ENCODE measurements at regions not wholly inside any gene's neighbourhood (a gene's known extent, or its start where the extent isn't known, plus 50 kb on each side); places are given as distances from the start of the nearest gene placed in this dataset.

DNA sequence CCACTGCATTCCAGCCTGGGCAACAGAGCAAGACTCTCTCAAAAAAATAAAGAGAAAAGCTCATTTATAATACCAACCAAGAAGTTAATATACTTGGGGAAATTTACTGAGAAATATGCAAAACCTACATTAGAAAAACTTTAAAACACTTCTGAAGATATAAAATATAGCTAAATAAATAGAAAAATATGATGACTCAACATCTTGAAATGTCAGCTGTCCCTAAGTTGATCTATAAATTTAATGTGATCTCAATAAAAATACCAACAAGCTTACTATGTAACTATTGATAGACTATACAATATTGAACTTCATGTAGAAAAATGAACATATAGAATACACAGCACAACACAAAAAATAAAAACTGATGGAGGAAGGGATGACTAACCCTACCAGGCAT, 87.5 kb upstream of the INTU start:
- Mint-ChIP-seq H3K27me3 (ENCODE audit: low read depth, unreplicated experiment) (peaks cover 2% of the 10 kb centered on the region), H3K27ac (ENCODE audit: unreplicated experiment) (no peak overlapping the region), H3K36me3 (ENCODE audit: low read depth, unreplicated experiment) (no peaks in the 10 kb centered on the region), H3K9me3 (ENCODE audit: unreplicated experiment) (no peaks in the 10 kb centered on the region), H3K4me1 (ENCODE audit: low read depth, unreplicated experiment) (peaks cover 3% of the 10 kb centered on the region), H3K4me3 (ENCODE audit: unreplicated experiment) (no peak overlapping the region)
- Histone ChIP-seq H2AFZ (ENCODE audit: low read depth, low read length) (no peak overlapping the region), H3K79me2 (ENCODE audit: insufficient read depth, low read length) (no peaks in the 10 kb centered on the region), H3K4me1 (ENCODE audit: insufficient read depth, low read length) (no peaks in the 10 kb centered on the region), H4K20me1 (ENCODE audit: insufficient read depth, low read length) (no peaks in the 10 kb centered on the region), H3K9me3 (ENCODE audit: insufficient read depth, low read depth, low read length) (no peaks in the 10 kb centered on the region), H3K4me3 (ENCODE audit: insufficient read depth, low read depth, low read length) (no peak overlapping the region), H3K36me3 (ENCODE audit: insufficient read depth, low read length) (no peaks in the 10 kb centered on the region), H3K9ac (ENCODE audit: low read length) (no peak overlapping the region), H3K4me2 (ENCODE audit: low read length) (no peak overlapping the region), H3K27me3 (ENCODE audit: insufficient read depth, low read length) (no peaks in the 10 kb centered on the region), H3K27ac (ENCODE audit: low read depth, low read length) (no peak overlapping the region)
- TF ChIP-seq EZH2 (IDR thresholded peaks at IDR 0.05; ENCODE audit: insufficient read depth, low read length): no peak
- TF ChIP-seq, protein P1, sequence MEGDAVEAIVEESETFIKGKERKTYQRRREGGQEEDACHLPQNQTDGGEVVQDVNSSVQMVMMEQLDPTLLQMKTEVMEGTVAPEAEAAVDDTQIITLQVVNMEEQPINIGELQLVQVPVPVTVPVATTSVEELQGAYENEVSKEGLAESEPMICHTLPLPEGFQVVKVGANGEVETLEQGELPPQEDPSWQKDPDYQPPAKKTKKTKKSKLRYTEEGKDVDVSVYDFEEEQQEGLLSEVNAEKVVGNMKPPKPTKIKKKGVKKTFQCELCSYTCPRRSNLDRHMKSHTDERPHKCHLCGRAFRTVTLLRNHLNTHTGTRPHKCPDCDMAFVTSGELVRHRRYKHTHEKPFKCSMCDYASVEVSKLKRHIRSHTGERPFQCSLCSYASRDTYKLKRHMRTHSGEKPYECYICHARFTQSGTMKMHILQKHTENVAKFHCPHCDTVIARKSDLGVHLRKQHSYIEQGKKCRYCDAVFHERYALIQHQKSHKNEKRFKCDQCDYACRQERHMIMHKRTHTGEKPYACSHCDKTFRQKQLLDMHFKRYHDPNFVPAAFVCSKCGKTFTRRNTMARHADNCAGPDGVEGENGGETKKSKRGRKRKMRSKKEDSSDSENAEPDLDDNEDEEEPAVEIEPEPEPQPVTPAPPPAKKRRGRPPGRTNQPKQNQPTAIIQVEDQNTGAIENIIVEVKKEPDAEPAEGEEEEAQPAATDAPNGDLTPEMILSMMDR (IDR thresholded peaks at IDR 0.05; ENCODE audit: insufficient read depth, low read depth, low read length): no peak
- DNase-seq (ENCODE audit: low read depth) (no peak), FAIRE-seq (no peak)

DNA sequence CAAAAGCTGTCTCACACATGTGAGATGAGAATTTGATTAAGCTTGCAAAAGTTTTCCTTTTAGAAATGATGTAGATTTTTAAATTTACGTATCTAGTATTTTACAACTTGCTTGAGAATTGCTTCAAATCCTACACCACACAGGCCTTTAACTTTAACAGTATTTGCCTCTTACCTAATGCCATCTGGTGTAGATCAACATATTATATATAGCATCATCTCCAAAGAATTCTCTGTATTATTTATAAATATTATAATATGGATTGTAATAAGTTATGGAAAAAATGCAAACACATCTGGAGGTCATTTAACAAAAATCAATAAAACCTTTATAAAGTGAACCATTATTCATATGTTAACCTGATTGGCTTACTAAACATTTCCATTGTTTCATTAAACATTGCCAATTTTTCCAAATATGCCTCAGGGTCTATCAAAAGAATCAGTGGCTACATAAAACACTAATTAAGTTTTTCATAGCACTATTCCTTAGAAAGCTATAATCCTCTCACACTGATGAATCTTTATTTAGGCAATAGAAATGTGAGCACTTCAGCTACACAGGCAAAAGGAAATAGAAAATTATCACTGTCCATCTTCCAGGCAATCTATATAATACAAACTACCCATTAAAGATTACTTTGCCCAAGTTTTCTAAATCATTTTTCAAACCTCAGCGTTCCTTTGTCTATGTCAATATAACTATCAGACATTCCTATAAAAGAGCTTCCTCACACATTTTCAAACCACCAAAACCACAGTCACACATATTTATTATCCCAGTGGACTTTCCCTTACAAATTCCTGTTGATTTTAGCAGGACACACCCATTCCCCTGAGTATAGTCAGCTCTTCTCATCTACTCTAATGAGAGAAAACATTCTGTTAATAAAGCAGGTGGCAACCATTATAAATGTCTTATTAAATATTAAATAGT, 83.5 kb upstream of the INTU start:
- H3K36me3 Mint-ChIP-seq (ENCODE audit: low read depth, unreplicated experiment): no peaks in the 10 kb centered on the region
- FAIRE-seq: no peak

More for the DNA sequence above, 83.5 kb upstream of the INTU start:
- Histone ChIP-seq H3K9me3 (ENCODE audit: insufficient read depth, low read depth, low read length) (peaks cover 2% of the 10 kb centered on the region), H3K36me3 (ENCODE audit: insufficient read depth, low read length) (no peaks in the 10 kb centered on the region), H3K27me3 (ENCODE audit: insufficient read depth, low read length) (no peaks in the 10 kb centered on the region), H3K4me1 (ENCODE audit: insufficient read depth, low read length) (no peaks in the 10 kb centered on the region), H3K9ac (ENCODE audit: low read length) (no peak overlapping the region), H2AFZ (ENCODE audit: low read depth, low read length) (no peak overlapping the region), H3K79me2 (ENCODE audit: insufficient read depth, low read length) (no peaks in the 10 kb centered on the region), H4K20me1 (ENCODE audit: insufficient read depth, low read length) (no peaks in the 10 kb centered on the region), H3K27ac (ENCODE audit: low read depth, low read length) (no peak overlapping the region), H3K4me2 (ENCODE audit: low read length) (no peak overlapping the region), H3K4me3 (ENCODE audit: insufficient read depth, low read depth, low read length) (no peak overlapping the region)
- no peaks in the 10 kb centered on the region for H3K27me3 Mint-ChIP-seq (ENCODE audit: low read depth, unreplicated experiment)
- no peak overlapping the region for H3K4me3 Mint-ChIP-seq (ENCODE audit: unreplicated experiment)
- TF ChIP-seq, protein P1 (IDR thresholded peaks at IDR 0.05; ENCODE audit: insufficient read depth, low read depth, low read length): no peak
- TF ChIP-seq EZH2 (IDR thresholded peaks at IDR 0.05; ENCODE audit: insufficient read depth, low read length): no peak
- no peaks in the 10 kb centered on the region for H3K9me3 Mint-ChIP-seq (ENCODE audit: unreplicated experiment)
- no peak for DNase-seq (ENCODE audit: low read depth)
- H3K4me1 Mint-ChIP-seq (ENCODE audit: low read depth, unreplicated experiment): peaks cover 3% of the 10 kb centered on the region
- H3K27ac Mint-ChIP-seq (ENCODE audit: unreplicated experiment): no peak overlapping the region
